ENCODE measurements at regions not wholly inside any gene's neighbourhood (a gene's known extent, or its start where the extent isn't known, plus 50 kb on each side); places are given as distances from the start of the nearest gene placed in this dataset.

- H3K27me3 Mint-ChIP-seq: no peaks in the 10 kb centered on the region
- ATAC-seq (ENCODE audit: poor library complexity) (no peak), DNase-seq (no peak)
- H3K27ac ChIP-seq (ENCODE audit: low read depth in 1 of 2, low read length in 2 of 2): no peak overlapping the region
- H3K4me1 ChIP-seq (ENCODE audit: insufficient read depth, low read length): no peaks in the 10 kb centered on the region
- CTCF ChIA-PET: no interaction called here
- no peak for TF ChIP-seq CTCF (IDR thresholded peaks at IDR 0.05)
- H3K27me3 ChIP-seq (ENCODE audit: control insufficient read depth in 1 of 2, insufficient read depth in 2 of 2, low read length in 2 of 2): no peaks in the 10 kb centered on the region
- H3K4me3 Mint-ChIP-seq: no peak overlapping the region
- H3K36me3 Mint-ChIP-seq (ENCODE audit: low read depth): no peaks in the 10 kb centered on the region
- H3K9me3 ChIP-seq (ENCODE audit: control insufficient read depth in 1 of 2, insufficient read depth in 1 of 2, low read length in 2 of 2): peaks cover 0 to 4% of the 10 kb centered on the region in 2 experiments
- no peaks in the 10 kb centered on the region for H3K36me3 ChIP-seq (ENCODE audit: insufficient read depth, low read length)
- H3K9me3 Mint-ChIP-seq: peaks cover 8% of the 10 kb centered on the region
- no peaks in the 10 kb centered on the region for H3K4me1 Mint-ChIP-seq (ENCODE audit: low read depth)
- intact Hi-C loops (cut with DNase I, micrococcal nuclease): no loop called here
- H3K4me3 ChIP-seq (ENCODE audit: low read length): no peak overlapping the region
- H3K27ac Mint-ChIP-seq: no peak overlapping the region
- POLR2A ChIA-PET: no interaction called here
Measured at GRCh38 chr12:73418541-73418940, 1119.1 kb upstream of the ATXN7L3B start.

GRCh38 chr12:73421832-73422231 lies 1115.8 kb upstream of the ATXN7L3B start:
- intact Hi-C loops (cut with DNase I, micrococcal nuclease): no loop called here
- no peaks in the 10 kb centered on the region for H3K27me3 Mint-ChIP-seq
- H3K4me3 Mint-ChIP-seq: no peak overlapping the region
- no peaks in the 10 kb centered on the region for H3K4me1 ChIP-seq (ENCODE audit: insufficient read depth, low read length)
- ATAC-seq (ENCODE audit: poor library complexity) (no peak), DNase-seq (peak in 1 of 14 experiments; percentile 5)
- no peaks in the 10 kb centered on the region for H3K36me3 Mint-ChIP-seq (ENCODE audit: low read depth)
- no peaks in the 10 kb centered on the region for H3K4me1 Mint-ChIP-seq (ENCODE audit: low read depth)
- ChIA-PET CTCF (no interaction called here), POLR2A (no interaction called here)
- H3K4me3 ChIP-seq (ENCODE audit: low read length): no peak overlapping the region
- peaks cover 7% of the 10 kb centered on the region for H3K9me3 Mint-ChIP-seq
- peaks cover under 1 to 8% of the 10 kb centered on the region in 2 experiments for H3K9me3 ChIP-seq (ENCODE audit: control insufficient read depth in 1 of 2, insufficient read depth in 1 of 2, low read length in 2 of 2)
- H3K27ac ChIP-seq (ENCODE audit: low read depth in 1 of 2, low read length in 2 of 2): no peak overlapping the region
- TF ChIP-seq CTCF (IDR thresholded peaks at IDR 0.05): no peak
- no peaks in the 10 kb centered on the region for H3K27me3 ChIP-seq (ENCODE audit: control insufficient read depth in 1 of 2, insufficient read depth in 2 of 2, low read length in 2 of 2)
- H3K36me3 ChIP-seq (ENCODE audit: insufficient read depth, low read length): no peaks in the 10 kb centered on the region
- no peak overlapping the region for H3K27ac Mint-ChIP-seq

- Histone ChIP-seq H3K4me3 (ENCODE audit: low read length) (no peak overlapping the region), H3K4me1 (ENCODE audit: insufficient read depth, low read length) (no peaks in the 10 kb centered on the region), H3K27ac (ENCODE audit: low read depth in 1 of 2, low read length in 2 of 2) (no peak overlapping the region), H3K27me3 (ENCODE audit: control insufficient read depth in 1 of 2, insufficient read depth in 2 of 2, low read length in 2 of 2) (no peaks in the 10 kb centered on the region), H3K9me3 (ENCODE audit: control insufficient read depth in 1 of 2, insufficient read depth in 1 of 2, low read length in 2 of 2) (peaks cover 0 to 8% of the 10 kb centered on the region in 2 experiments), H3K36me3 (ENCODE audit: insufficient read depth, low read length) (no peaks in the 10 kb centered on the region)
- no peak for DNase-seq
- Mint-ChIP-seq H3K27me3 (no peaks in the 10 kb centered on the region), H3K27ac (no peak overlapping the region), H3K36me3 (ENCODE audit: low read depth) (no peaks in the 10 kb centered on the region), H3K4me1 (ENCODE audit: low read depth) (no peaks in the 10 kb centered on the region), H3K9me3 (peaks cover 7% of the 10 kb centered on the region), H3K4me3 (no peak overlapping the region)
- intact Hi-C loops (cut with DNase I, micrococcal nuclease): no loop called here
- no peak for ATAC-seq (ENCODE audit: poor library complexity)
- ChIA-PET POLR2A (no interaction called here), CTCF (no interaction called here)
- TF ChIP-seq CTCF (IDR thresholded peaks at IDR 0.05): no peak
Measured at GRCh38 chr12:73424484-73424883, 1113.2 kb upstream of the ATXN7L3B start.
